Activated CD4-positive, alpha-beta T cell treated with anti-CD3 and anti-CD28 coated beads, Interleukin-2, Interleukin-4, amounts not matched to agents 100 ng/mL and 50 ng/mL, durations not matched to agents 16 hours and 8 hours (primary cell): ENCODE measurements at regions not wholly inside any gene's neighbourhood (a gene's known extent, or its start where the extent isn't known, plus 50 kb on each side); places are given as distances from the start of the nearest gene placed in this dataset.

Experiments
- DNase-seq: peaks from one replicate; pipeline ENCODE4 v3.0.0-alpha.2; 2020; ENCODE audit warnings: low spot score

GRCh38 chr4:178395798-178396197 lies 953.6 kb upstream of the AGA start:
- no peak for DNase-seq

- DNase-seq = no peak
Measured at GRCh38 chr4:178412455-178412854, 970.2 kb upstream of the AGA start.

- no peak for DNase-seq
Measured at GRCh38 chr4:178414042-178414441, 971.8 kb upstream of the AGA start.

- no peak for DNase-seq
Measured at GRCh38 chr4:178414881-178415446, 972.7 kb upstream of the AGA start.

GRCh38 chr4:178415925-178416324 lies 973.7 kb upstream of the AGA start:
- no peak for DNase-seq

- no peak for DNase-seq
Measured at GRCh38 chr4:178423366-178423765, 981.1 kb upstream of the AGA start.

GRCh38 chr4:178426871-178427270 lies 984.6 kb upstream of the AGA start:
- DNase-seq = no peak

- DNase-seq = no peak
Measured at GRCh38 chr4:178427663-178428062, 985.4 kb upstream of the AGA start.

GRCh38 chr4:178448372-178449035 lies 1006.3 kb upstream of the AGA start:
- DNase-seq = no peak

- DNase-seq = no peak
Measured at GRCh38 chr4:178450614-178451013, 1008.4 kb upstream of the AGA start.

- no peak for DNase-seq
Measured at GRCh38 chr4:178453057-178453456, 1010.8 kb upstream of the AGA start.

GRCh38 chr4:178457286-178457685 lies 1015.0 kb upstream of the AGA start:
- no peak for DNase-seq

GRCh38 chr4:178462710-178463109 lies 1020.5 kb upstream of the AGA start:
- no peak for DNase-seq

GRCh38 chr4:178463747-178464146 lies 1021.5 kb upstream of the AGA start:
- no peak for DNase-seq

- DNase-seq = no peak
Measured at GRCh38 chr4:178470996-178471784, 1029.0 kb upstream of the AGA start.

GRCh38 chr4:178471994-178472393 lies 1029.8 kb upstream of the AGA start:
- no peak for DNase-seq

GRCh38 chr4:178480105-178480504 lies 1037.9 kb upstream of the AGA start:
- DNase-seq = no peak

GRCh38 chr4:178480881-178481280 lies 1038.6 kb upstream of the AGA start:
- DNase-seq = no peak

- no peak for DNase-seq
Measured at GRCh38 chr4:178481564-178481963, 1039.3 kb upstream of the AGA start.

GRCh38 chr4:178523038-178523437 lies 1080.8 kb upstream of the AGA start:
- no peak for DNase-seq

GRCh38 chr4:178535939-178536579 lies 1093.8 kb upstream of the AGA start:
- DNase-seq = no peak

- DNase-seq = no peak
Measured at GRCh38 chr4:178553201-178553600, 1111.0 kb upstream of the AGA start.

GRCh38 chr4:178554352-178554751 lies 1112.1 kb upstream of the AGA start:
- DNase-seq = no peak
